GM06990 (cell line): ENCODE measurements at regions not wholly inside any gene's neighbourhood (a gene's known extent, or its start where the extent isn't known, plus 50 kb on each side); places are given as distances from the start of the nearest gene placed in this dataset.
"Not testable (repeated sequence)": the region's sequence is repeated elsewhere in the genome, so short reads cannot be mapped to it uniquely, and the experiment has no call there.

Source experiments
- DNase-seq: peaks from one replicate; pipeline ENCODE4 v3.0.0-alpha.2; 2011; ENCODE audit not compliant: insufficient read length; ENCODE audit errors: extremely low read depth
- H3K27me3 ChIP-seq: replicated peaks from 2 replicates; pipeline ENCODE4 v1.6.0; 2011; ENCODE audit warnings: low read length; ENCODE audit not compliant: control insufficient read depth, insufficient read depth
- H3K36me3 ChIP-seq: 2 replicates; pipeline ENCODE4 v1.5.1; 2011; ENCODE audit warnings: low read length; ENCODE audit not compliant: control insufficient read depth, insufficient read depth
- H3K4me3 ChIP-seq: replicated peaks from 2 replicates; pipeline ENCODE4 v1.5.1; 2011; ENCODE audit warnings: low read depth, mild to moderate bottlenecking, control low read depth, low read length
- TF ChIP-seq, protein P1 (sequence below): IDR thresholded peaks from 2 replicates; pipeline ENCODE4 v1.5.1; 2011; ENCODE audit warnings: low read length, control low read depth, mild to moderate bottlenecking, inconsistent platforms; ENCODE audit not compliant: insufficient read depth, poor library complexity, severe bottlenecking

DNA sequence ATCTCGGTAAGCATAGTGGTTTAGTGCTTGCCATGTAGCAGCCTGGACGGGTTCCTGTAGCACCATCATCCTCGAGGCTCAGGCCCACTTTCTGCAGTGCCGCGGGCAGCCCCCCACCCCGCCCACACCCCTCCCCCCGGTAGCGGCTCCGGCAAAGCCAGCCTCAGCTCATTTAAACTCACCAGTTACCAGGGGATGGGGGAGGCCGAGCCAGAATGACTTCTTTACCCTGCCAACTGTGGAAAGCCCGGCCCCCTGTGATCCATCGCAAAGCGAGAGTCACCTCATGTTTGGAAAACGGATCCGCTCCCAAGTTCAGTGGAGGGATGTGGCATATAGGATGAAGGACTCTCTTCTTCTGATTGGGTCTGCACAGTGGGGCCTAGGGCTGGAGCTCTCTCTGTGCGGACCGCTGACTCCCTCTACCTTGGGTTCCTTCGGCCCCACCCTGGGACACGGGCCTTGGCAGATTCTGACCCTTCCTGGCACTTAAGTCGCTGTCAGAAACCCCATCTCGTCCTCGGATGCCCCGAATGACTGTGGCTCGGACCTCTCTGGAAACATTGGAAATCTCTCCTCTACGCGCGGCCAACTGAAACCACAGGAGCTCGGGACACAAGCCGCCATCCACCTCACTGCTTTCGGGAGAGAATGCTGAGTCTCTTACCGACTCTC lies 337.8 kb upstream of the DEFB115 start:
- TF ChIP-seq, protein P1, sequence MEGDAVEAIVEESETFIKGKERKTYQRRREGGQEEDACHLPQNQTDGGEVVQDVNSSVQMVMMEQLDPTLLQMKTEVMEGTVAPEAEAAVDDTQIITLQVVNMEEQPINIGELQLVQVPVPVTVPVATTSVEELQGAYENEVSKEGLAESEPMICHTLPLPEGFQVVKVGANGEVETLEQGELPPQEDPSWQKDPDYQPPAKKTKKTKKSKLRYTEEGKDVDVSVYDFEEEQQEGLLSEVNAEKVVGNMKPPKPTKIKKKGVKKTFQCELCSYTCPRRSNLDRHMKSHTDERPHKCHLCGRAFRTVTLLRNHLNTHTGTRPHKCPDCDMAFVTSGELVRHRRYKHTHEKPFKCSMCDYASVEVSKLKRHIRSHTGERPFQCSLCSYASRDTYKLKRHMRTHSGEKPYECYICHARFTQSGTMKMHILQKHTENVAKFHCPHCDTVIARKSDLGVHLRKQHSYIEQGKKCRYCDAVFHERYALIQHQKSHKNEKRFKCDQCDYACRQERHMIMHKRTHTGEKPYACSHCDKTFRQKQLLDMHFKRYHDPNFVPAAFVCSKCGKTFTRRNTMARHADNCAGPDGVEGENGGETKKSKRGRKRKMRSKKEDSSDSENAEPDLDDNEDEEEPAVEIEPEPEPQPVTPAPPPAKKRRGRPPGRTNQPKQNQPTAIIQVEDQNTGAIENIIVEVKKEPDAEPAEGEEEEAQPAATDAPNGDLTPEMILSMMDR: no peak

DNA sequence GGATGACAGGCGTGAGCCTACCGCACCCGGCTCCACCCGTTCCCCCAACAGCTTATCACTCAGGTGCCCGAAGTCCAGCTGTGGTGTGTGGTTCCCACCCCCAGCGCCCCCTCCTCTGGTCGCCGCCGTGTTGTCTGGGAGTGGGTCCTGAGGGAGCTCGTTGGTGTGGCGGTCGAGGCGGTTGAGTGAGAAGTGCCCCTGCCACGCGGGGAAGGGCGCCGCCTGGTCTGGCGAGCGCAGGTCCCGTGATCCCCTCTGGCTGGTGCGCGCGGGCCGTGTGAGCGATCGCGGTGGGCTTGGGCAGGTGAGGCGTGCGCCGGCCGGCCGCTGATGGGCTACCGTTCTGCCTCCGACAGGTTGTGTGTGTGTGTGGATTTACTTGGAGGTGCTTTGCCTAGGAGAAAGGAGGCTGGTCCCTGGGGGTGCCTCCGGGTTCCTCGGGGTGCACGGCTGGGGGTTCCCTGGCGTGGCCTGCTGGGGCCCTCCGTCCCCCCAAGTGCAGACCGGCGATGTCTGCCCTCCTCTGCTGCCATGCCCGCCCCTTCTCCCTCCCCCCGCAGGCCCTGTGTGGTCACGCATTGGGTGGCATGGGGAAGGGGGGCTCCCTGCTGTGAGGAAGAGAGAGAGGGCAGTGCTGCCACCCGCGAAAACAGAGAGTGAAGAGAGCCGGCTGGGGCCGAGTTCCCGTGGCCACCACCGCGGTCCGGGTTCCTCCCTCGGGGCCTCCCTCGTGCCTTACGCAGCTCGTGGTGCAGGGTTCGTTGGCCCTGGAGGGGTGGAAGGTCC lies 336.0 kb upstream of the DEFB115 start:
- TF ChIP-seq, protein P1: no peak
- no peak overlapping the region for H3K4me3 ChIP-seq
- H3K36me3 ChIP-seq: no peaks in the 10 kb centered on the region
- DNase-seq: no peak
- no peaks in the 10 kb centered on the region for H3K27me3 ChIP-seq

More for the DNA sequence above, 337.8 kb upstream of the DEFB115 start:
- no peaks in the 10 kb centered on the region for H3K36me3 ChIP-seq
- no peak overlapping the region for H3K4me3 ChIP-seq
- DNase-seq: no peak
- no peaks in the 10 kb centered on the region for H3K27me3 ChIP-seq

DNA sequence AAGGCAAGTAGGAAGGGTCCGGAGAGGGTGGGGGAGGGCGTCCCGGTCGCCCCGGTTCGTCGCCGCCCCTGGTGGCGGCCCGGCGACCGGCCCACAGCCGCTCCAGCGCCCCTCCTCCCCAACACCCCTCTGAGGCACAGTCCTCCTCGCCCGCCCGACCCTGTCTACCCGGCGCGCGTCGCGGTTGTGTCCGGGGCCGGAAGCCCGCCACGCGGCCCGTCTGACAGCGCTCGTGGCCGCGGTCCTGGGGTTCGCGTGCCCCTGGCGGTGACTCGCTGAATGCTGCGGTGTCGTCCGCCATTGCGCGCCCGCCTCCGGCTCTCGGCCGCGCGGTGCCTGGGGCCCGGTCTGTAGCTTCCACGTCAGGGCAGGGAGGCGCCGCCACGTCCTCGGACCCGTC lies 335.3 kb upstream of the DEFB115 start:
- Histone ChIP-seq H3K27me3 (no peaks in the 10 kb centered on the region), H3K4me3 (no peak overlapping the region)
- DNase-seq: no peak

DNA sequence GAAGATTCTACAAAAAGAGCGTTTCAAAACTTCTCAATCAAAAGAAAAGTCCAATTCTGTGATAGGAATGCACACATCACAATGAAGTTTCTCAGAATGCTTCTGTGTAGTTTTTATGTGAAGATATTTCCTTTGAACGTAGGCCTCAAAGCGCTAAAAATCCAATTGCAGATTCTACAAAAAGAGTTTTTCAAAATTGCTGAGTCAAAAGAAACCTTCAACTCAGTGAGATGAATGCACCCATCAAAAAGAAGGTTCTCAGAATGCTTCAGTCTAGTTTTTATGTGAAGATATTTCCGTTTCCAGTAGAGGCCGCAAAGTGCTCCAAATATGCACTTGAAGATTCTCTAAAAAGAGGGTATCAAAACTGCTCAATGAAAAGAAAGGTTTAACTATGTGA lies 319.7 kb upstream of the DEFB115 start:
- H3K27me3 ChIP-seq: no peaks in the 10 kb centered on the region
- H3K36me3 ChIP-seq: no peaks in the 10 kb centered on the region
- no peak overlapping the region for H3K4me3 ChIP-seq
- DNase-seq: no peak
- TF ChIP-seq, protein P1: no peak

More for the DNA sequence above, 335.3 kb upstream of the DEFB115 start:
- no peaks in the 10 kb centered on the region for H3K36me3 ChIP-seq
- TF ChIP-seq, protein P1: no peak

DNA sequence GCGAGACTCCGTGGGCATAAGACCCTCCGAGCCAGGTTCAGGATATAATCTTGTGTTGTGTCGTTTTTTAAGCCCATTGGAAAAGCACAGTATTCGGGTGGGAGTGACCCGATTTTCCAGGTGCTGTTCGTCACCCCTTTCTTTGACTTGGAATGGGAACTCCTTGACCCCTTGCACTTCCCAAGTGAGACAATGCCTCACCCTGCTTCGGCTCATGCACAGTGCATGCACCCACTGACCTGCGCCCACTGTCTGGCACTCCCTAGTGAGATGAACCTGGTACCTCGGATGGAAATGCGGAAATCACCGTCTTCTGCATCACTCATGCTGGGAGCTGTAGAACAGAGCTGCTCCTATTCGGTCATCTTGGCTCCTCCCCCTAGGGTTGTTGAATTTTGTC lies 307.7 kb upstream of the DEFB115 start:
- H3K27me3 ChIP-seq: no peaks in the 10 kb centered on the region

DNA sequence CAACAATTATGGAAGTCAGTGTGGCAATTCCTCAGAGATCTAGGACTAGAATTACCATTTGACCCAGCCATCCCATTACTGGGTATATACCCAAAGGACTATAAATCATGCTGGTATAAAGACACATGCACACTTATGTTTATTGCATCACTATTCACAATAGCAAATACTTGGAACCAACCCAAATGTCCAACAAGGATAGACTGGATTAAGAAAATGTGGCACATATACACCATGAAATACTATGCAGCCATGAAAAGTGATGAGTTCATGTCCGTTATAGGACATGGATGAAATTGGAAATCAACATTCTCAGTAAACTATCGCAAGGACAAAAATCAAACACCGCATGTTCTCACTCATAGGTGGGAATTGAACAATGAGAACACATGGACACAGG lies 306.4 kb upstream of the DEFB115 start:
- H3K27me3 ChIP-seq, H3K4me3 ChIP-seq, H3K36me3 ChIP-seq, DNase-seq: not testable (repeated sequence)

More for the DNA sequence above, 307.7 kb upstream of the DEFB115 start:
- TF ChIP-seq, protein P1: no peak
- Histone ChIP-seq H3K36me3 (no peaks in the 10 kb centered on the region), H3K4me3 (no peak overlapping the region)
- no peak for DNase-seq

DNA sequence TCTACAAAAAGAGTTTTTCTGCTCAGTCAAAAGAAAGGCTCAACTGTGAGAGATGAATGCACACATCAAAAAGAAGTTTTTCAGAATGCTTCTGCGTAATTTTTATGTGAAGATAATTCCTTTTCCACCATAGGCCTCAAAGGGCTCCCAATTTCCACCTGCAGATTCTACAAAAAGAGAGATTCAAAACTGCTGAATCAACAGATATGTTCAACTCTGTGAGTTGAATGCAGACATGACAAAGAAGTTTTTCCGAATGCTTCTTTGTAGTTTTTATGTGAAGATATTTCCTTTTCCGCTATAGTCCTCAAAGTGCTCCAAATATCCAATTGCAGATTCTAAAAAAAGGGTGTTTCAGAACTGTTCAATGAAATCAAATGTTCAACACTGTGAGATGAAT lies 300.8 kb upstream of the DEFB115 start:
- H3K4me3 ChIP-seq, DNase-seq, H3K27me3 ChIP-seq, H3K36me3 ChIP-seq: not testable (repeated sequence)

DNA sequence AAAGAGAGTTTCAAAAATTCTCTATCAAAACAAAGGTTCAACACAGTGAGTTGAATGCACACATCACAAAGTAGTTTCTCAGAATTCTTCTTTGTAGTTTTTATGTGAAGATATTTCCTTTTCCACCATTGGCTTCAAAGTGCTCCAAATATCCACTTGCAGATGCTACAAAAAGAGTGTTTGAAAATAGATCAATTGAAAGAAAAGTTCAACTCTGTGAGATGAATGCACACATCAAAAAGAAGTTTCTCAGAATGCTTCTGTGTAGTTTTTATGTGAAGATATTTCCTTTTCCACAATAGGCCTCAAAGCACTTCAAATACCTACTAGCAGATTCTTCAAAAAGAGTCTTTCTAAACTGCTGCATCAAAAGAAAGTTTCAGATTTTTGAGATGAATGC lies 298.3 kb upstream of the DEFB115 start:
- H3K36me3 ChIP-seq, H3K27me3 ChIP-seq, DNase-seq, H3K4me3 ChIP-seq: not testable (repeated sequence)
